ENCODE measurements at regions not wholly inside any gene's neighbourhood (a gene's known extent, or its start where the extent isn't known, plus 50 kb on each side); places are given as distances from the start of the nearest gene placed in this dataset.

GRCh38 chr10:52463826-52464225 lies 149.7 kb downstream of the DKK1 start:
- Histone ChIP-seq H3K27ac (ENCODE audit: low read length) (no peak overlapping the region), H3K27me3 (ENCODE audit: control insufficient read depth, insufficient read depth) (no peaks in the 10 kb centered on the region), H3K4me1 (ENCODE audit: control insufficient read depth, insufficient read depth, low read length) (no peaks in the 10 kb centered on the region), H3K4me3 (ENCODE audit: low read length) (no peak overlapping the region), H3K9me3 (ENCODE audit: control insufficient read depth, low read length) (no peaks in the 10 kb centered on the region)
- DNase-seq (no peak), ATAC-seq (no peak)
- intact Hi-C loops (cut with DNase I), result no loop called here
- WGBS, result 72% methylated on average over 1 of the region's 1 CpG

DNA sequence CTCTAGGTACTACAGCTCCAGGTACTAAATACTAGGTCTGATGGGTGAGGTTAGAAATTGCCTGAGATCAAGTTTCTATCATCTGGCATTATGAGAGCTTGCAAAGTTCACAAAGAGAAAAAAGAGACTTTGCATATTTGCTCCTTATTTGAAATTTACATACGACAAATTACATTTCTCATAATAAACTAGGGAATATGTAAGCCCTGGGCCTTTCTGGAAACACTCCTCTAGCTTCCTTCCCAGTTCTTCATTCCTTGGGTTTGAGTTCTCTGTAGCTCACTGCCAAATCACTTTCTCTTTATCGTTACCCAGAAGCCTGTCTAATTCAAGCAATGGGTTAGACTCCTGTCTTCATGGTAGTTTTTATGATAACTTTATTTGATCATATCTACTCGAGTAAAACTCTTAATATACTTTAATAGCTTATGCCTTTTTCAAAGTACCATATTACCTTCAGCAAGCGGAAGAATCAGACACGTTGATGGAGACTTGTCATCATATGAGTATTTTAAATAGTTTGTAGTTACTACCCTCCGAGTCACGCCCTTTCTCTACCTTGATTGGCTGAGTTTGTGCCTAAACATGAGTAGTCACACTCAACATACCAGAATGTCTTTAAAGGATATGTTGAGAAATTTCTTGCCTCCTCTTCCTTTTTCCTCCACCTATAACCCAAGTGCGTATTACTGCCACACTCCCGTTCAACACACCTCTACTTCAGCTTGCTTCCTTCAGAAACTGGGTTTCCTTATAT lies 150.5 kb downstream of the DKK1 start:
- DNase-seq (no peak), ATAC-seq (no peak)
- no peaks in the 10 kb centered on the region for H3K9me3 ChIP-seq (ENCODE audit: control insufficient read depth, low read length)
- WGBS, result 90% methylated on average over 9 of the region's 9 CpGs
- intact Hi-C loops (cut with DNase I), result no loop called here
- no peak overlapping the region for H3K27ac ChIP-seq (ENCODE audit: low read length)
- H3K27me3 ChIP-seq (ENCODE audit: control insufficient read depth, insufficient read depth), result no peaks in the 10 kb centered on the region
- H3K4me1 ChIP-seq (ENCODE audit: control insufficient read depth, insufficient read depth, low read length), result no peaks in the 10 kb centered on the region
- no peak overlapping the region for H3K4me3 ChIP-seq (ENCODE audit: low read length)

DNA sequence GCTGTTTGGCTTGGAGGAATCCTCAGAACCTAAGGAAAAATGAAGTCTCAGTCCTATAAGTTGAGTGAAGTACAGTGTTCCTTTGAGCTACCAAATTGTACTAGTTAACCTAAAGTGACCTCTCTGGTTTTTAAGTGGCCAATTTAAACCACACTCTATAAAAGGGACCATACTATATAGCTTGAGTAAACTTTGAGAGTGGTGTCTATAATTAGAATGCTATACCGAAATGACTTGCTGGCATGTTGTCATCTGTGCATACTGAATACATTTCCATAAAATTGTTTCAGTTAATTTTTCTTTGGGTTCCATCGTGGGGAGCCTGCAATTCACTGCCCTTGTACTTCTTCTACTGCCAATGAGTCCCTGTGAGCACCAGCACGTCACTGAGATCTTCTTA lies 151.1 kb downstream of the DKK1 start:
- Histone ChIP-seq H3K27ac (ENCODE audit: low read length) (no peak overlapping the region), H3K27me3 (ENCODE audit: control insufficient read depth, insufficient read depth) (no peaks in the 10 kb centered on the region), H3K9me3 (ENCODE audit: control insufficient read depth, low read length) (no peaks in the 10 kb centered on the region), H3K4me1 (ENCODE audit: control insufficient read depth, insufficient read depth, low read length) (no peaks in the 10 kb centered on the region), H3K4me3 (ENCODE audit: low read length) (no peak overlapping the region)
- intact Hi-C loops (cut with DNase I), result no loop called here
- WGBS, result 70% methylated on average over 3 of the region's 3 CpGs
- ATAC-seq (no peak), DNase-seq (no peak)

- 34% methylated on average over 5 of the region's 5 CpGs for WGBS
- Histone ChIP-seq H3K4me1 (ENCODE audit: control insufficient read depth, insufficient read depth, low read length) (no peaks in the 10 kb centered on the region), H3K27ac (ENCODE audit: low read length) (no peak overlapping the region), H3K27me3 (ENCODE audit: control insufficient read depth, insufficient read depth) (no peaks in the 10 kb centered on the region), H3K4me3 (ENCODE audit: low read length) (no peak overlapping the region), H3K9me3 (ENCODE audit: control insufficient read depth, low read length) (no peaks in the 10 kb centered on the region)
- DNase-seq, result peak; percentile 10 to 36 (median 29)
- ATAC-seq, result peak in 1 of 2 donors; percentile 71
- intact Hi-C loops (cut with DNase I), result no loop called here
These were observed 152.4 kb downstream of the DKK1 start for GRCh38 chr10:52466464-52466863.

DNA sequence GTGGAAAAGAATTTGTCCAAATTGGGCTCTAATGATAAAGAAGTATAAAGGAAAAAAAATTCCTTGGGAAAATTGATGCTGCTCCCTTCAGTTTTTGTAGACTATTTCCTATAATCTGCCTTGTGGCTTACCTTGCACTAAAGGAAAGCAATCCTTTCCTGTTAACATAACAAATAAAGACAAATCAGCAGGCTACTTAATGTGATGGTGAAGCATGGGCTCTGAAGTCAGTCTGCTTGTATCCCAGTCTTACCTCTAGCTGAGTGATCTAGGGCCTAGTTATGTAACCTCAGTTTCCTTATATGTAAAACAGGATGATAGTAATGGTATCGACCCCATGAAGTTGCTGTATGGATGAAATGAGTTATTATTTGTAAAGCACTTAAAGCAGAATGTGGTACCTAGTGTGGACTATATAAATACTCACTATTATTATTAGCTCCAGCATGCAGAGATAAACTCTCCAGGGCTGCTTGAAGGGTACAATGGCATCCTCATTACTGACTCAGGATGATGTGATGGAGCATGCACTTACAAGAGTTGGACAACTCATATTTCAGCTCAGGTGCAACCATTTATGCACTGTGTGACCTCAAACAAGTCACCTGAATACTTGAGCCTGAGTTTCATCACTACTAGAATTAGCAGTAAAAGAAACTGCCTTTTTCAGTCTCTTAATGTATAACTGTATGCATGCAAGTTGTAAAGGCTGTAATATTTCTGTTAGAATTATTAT lies 156.1 kb downstream of the DKK1 start:
- no peak overlapping the region for H3K27ac ChIP-seq (ENCODE audit: low read length)
- WGBS, result 83% methylated on average over 1 of the region's 1 CpG
- no peaks in the 10 kb centered on the region for H3K9me3 ChIP-seq (ENCODE audit: control insufficient read depth, low read length)
- no peak for ATAC-seq
- intact Hi-C loops (cut with DNase I), result no loop called here
- no peak overlapping the region for H3K4me3 ChIP-seq (ENCODE audit: low read length)
- DNase-seq, result no peak
- H3K4me1 ChIP-seq (ENCODE audit: control insufficient read depth, insufficient read depth, low read length), result no peaks in the 10 kb centered on the region
- H3K27me3 ChIP-seq (ENCODE audit: control insufficient read depth, insufficient read depth), result no peaks in the 10 kb centered on the region

DNA sequence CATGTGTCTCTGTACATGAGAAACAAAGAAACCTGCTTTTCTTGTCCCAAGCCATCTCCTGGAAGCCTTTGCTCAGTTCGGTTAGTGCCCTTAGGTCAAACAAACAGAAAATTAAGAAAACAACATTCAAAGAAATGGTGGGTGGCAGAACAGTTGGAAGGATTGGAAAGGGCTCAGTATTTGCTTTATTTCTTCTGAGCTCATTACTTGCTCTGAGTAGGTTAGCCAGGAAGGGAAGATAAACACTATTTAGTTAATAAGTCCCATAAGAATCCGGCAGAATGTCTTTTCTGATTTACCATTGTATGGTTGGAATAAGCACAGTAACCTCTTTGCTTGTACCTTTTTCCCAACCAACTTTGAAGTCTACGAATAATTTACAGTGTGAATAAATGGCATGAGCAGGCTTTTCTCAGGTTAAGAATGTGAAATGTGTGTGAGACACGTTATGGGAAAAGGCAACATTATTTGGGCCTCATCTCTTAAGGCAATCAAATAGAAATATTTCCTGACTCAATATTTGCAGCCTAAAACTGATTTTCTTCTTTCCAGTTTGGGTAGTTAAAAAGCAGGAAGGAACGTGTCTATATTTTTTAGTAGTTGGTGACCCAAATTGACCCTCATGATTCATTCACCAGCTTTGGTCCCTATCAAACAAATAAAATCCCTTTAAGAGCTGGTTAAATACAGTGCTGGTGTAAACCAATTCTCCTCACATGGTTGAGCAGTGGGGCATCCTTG lies 158.5 kb downstream of the DKK1 start:
- 79% methylated on average over 5 of the region's 5 CpGs for WGBS
- Histone ChIP-seq H3K4me3 (ENCODE audit: low read length) (no peak overlapping the region), H3K4me1 (ENCODE audit: control insufficient read depth, insufficient read depth, low read length) (no peaks in the 10 kb centered on the region), H3K27ac (ENCODE audit: low read length) (no peak overlapping the region), H3K9me3 (ENCODE audit: control insufficient read depth, low read length) (no peaks in the 10 kb centered on the region), H3K27me3 (ENCODE audit: control insufficient read depth, insufficient read depth) (no peaks in the 10 kb centered on the region)
- intact Hi-C loops (cut with DNase I), result no loop called here
- DNase-seq, result no peak
- no peak for ATAC-seq

- Histone ChIP-seq H3K4me3 (ENCODE audit: low read length) (no peak overlapping the region), H3K4me1 (ENCODE audit: control insufficient read depth, insufficient read depth, low read length) (no peaks in the 10 kb centered on the region), H3K9me3 (ENCODE audit: control insufficient read depth, low read length) (no peaks in the 10 kb centered on the region), H3K27me3 (ENCODE audit: control insufficient read depth, insufficient read depth) (no peaks in the 10 kb centered on the region), H3K27ac (ENCODE audit: low read length) (no peak overlapping the region)
- WGBS, result 79% methylated on average over 2 of the region's 2 CpGs
- DNase-seq, result no peak
- no peak for ATAC-seq
- intact Hi-C loops (cut with DNase I), result no loop called here
These were observed 160.2 kb downstream of the DKK1 start for GRCh38 chr10:52474265-52474664.

DNA sequence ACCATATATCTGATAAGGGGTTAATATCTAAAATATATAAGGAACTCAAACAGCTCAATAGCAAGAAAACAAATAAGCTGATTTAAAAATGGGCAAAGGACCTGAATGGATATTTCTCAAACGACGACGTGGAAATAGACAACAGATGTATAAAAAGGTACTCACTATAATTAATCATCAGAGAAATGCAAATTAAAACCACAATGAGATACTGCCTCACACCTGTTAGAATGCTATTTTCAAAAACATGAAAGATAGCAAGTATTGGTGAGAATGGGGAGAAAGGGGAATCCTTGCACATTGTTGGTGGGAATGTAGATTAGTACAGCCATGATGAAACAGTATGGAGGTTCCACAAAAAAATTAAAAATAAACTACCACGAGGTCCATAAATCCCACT lies 163.2 kb downstream of the DKK1 start:
- Histone ChIP-seq H3K27ac (ENCODE audit: low read length) (no peak overlapping the region), H3K27me3 (ENCODE audit: control insufficient read depth, insufficient read depth) (peaks cover 3% of the 10 kb centered on the region), H3K4me1 (ENCODE audit: control insufficient read depth, insufficient read depth, low read length) (no peaks in the 10 kb centered on the region), H3K4me3 (ENCODE audit: low read length) (no peak overlapping the region), H3K9me3 (ENCODE audit: control insufficient read depth, low read length) (no peaks in the 10 kb centered on the region)
- no peak for ATAC-seq
- DNase-seq, result no peak
- 80% methylated on average over 4 of the region's 4 CpGs for WGBS
- intact Hi-C loops (cut with DNase I), result no loop called here

DNA sequence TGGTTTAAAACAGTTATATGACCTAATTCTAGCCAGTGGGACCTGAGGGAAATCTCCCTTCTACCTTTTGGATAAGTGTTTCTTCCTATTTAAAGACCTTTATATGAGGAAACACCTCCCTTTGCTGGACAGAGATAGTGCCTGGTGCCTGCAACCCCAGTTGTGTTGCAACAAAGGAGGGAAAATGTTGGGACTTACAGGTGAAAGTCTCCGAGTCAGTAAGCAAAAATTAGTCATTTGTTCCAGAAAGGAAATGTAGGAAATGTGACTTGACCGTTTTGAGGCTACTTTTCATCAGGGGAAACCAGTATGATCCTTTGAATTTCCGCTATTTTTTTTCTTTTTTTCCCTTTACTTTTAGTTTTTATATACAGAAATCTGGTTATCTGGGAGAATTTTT lies 165.5 kb downstream of the DKK1 start:
- Histone ChIP-seq H3K4me3 (ENCODE audit: low read length) (no peak overlapping the region), H3K27me3 (ENCODE audit: control insufficient read depth, insufficient read depth) (peaks cover 3% of the 10 kb centered on the region), H3K27ac (ENCODE audit: low read length) (no peak overlapping the region), H3K4me1 (ENCODE audit: control insufficient read depth, insufficient read depth, low read length) (no peaks in the 10 kb centered on the region), H3K9me3 (ENCODE audit: control insufficient read depth, low read length) (no peaks in the 10 kb centered on the region)
- intact Hi-C loops (cut with DNase I), result no loop called here
- ATAC-seq (no peak), DNase-seq (no peak)
- WGBS, result 67% methylated on average over 3 of the region's 3 CpGs

- no peaks in the 10 kb centered on the region for H3K4me1 ChIP-seq (ENCODE audit: control insufficient read depth, insufficient read depth, low read length)
- H3K27ac ChIP-seq (ENCODE audit: low read length), result no peak overlapping the region
- DNase-seq, result no peak
- intact Hi-C loops (cut with DNase I), result no loop called here
- 87% methylated on average over 7 of the region's 7 CpGs for whole genome bisulfite sequencing
- H3K27me3 ChIP-seq (ENCODE audit: control insufficient read depth, insufficient read depth), result peaks cover 3% of the 10 kb centered on the region
- H3K9me3 ChIP-seq (ENCODE audit: control insufficient read depth, low read length), result no peaks in the 10 kb centered on the region
- no peak overlapping the region for H3K4me3 ChIP-seq (ENCODE audit: low read length)
- ATAC-seq, result no peak
These were observed 168.0 kb downstream of the DKK1 start for GRCh38 chr10:52481986-52482555.

DNA sequence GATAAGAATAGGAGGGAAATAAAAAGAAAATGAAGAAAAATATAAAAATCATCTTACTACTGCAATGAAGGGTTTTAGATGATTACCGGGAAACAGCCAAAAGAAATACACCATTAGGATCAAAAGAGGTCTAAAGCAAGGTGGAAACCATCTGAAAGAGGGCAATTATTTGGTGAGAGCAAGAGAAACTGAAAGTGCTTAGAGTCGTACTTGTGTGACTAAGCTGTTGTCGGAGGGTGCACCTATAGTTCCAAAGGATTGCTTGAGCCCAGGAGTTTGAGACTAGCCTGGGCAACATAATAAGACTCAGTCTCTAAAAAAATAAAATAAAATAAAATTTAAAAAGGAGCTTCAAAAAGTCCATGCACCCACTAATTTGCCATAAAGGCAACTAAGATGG lies 169.5 kb downstream of the DKK1 start:
- WGBS, result 93% methylated on average over 3 of the region's 3 CpGs

More for the DNA sequence above, 169.5 kb downstream of the DKK1 start:
- no peak overlapping the region for H3K4me3 ChIP-seq (ENCODE audit: low read length)
- no peaks in the 10 kb centered on the region for H3K9me3 ChIP-seq (ENCODE audit: control insufficient read depth, low read length)
- H3K27ac ChIP-seq (ENCODE audit: low read length), result no peak overlapping the region
- H3K27me3 ChIP-seq (ENCODE audit: control insufficient read depth, insufficient read depth), result peaks cover 3% of the 10 kb centered on the region
- intact Hi-C loops (cut with DNase I), result no loop called here
- no peaks in the 10 kb centered on the region for H3K4me1 ChIP-seq (ENCODE audit: control insufficient read depth, insufficient read depth, low read length)
- no peak for ATAC-seq
- no peak for DNase-seq
